ENCODE measurements at regions not wholly inside any gene's neighbourhood (a gene's known extent, or its start where the extent isn't known, plus 50 kb on each side); places are given as distances from the start of the nearest gene placed in this dataset.

- no peak overlapping the region for H3K4me3 ChIP-seq
- POLR2A ChIA-PET = no interaction called here
- CTCF ChIA-PET = no interaction called here
- no peak for ATAC-seq
- H3K4me1 ChIP-seq (ENCODE audit: control insufficient read depth, insufficient read depth, low read length) = no peaks in the 10 kb centered on the region
- no peak overlapping the region for H3K27ac ChIP-seq (ENCODE audit: control insufficient read depth, insufficient read depth)
- RAD21 ChIA-PET (ENCODE audit: unreplicated experiment) = no interaction called here
- H3K79me2 ChIP-seq (ENCODE audit: control insufficient read depth, insufficient read depth, low read length) = no peaks in the 10 kb centered on the region
- no peak overlapping the region for H3K4me2 ChIP-seq (ENCODE audit: control insufficient read depth, insufficient read depth)
- no peak for DNase-seq (ENCODE audit: low read depth, low spot score)
- H3K9me3 ChIP-seq (replicated peaks; ENCODE audit: control insufficient read depth, insufficient read depth, low read length) = no peaks in the 10 kb centered on the region
- no peaks in the 10 kb centered on the region for H3K36me3 ChIP-seq (ENCODE audit: control insufficient read depth in 2 of 2, insufficient read depth in 2 of 2, low read length in 1 of 2)
- SMC1A ChIA-PET (ENCODE audit: uncharacterized antibody, unreplicated experiment) = no interaction called here
- 12% methylated on average over 8 of the region's 8 CpGs for WGBS (ENCODE audit: insufficient coverage, insufficient replicate concordance, low lambda C conversion rate, missing lambda C conversion rate)
- H4K20me1 ChIP-seq (ENCODE audit: control insufficient read depth, insufficient read depth) = no peaks in the 10 kb centered on the region
- BruUV-seq (replicated peaks) = no TSS peak
- no peak for FAIRE-seq
- intact Hi-C loops (cut with micrococcal nuclease; ENCODE audit: unreplicated experiment) (no loop called here), in situ Hi-C loops (cut with MboI) (no loop called here)
- H2AFZ ChIP-seq (ENCODE audit: control insufficient read depth, low read depth, low read length) = no peak overlapping the region
- H3K27me3 ChIP-seq (replicated peaks in 1 of 2; ENCODE audit: control insufficient read depth in 2 of 2, insufficient read depth in 2 of 2, low read length in 1 of 2) = no peaks in the 10 kb centered on the region
- H3K9ac ChIP-seq (ENCODE audit: control insufficient read depth, insufficient read depth, low read length) = no peak overlapping the region
- TF ChIP-seq, protein P1, sequence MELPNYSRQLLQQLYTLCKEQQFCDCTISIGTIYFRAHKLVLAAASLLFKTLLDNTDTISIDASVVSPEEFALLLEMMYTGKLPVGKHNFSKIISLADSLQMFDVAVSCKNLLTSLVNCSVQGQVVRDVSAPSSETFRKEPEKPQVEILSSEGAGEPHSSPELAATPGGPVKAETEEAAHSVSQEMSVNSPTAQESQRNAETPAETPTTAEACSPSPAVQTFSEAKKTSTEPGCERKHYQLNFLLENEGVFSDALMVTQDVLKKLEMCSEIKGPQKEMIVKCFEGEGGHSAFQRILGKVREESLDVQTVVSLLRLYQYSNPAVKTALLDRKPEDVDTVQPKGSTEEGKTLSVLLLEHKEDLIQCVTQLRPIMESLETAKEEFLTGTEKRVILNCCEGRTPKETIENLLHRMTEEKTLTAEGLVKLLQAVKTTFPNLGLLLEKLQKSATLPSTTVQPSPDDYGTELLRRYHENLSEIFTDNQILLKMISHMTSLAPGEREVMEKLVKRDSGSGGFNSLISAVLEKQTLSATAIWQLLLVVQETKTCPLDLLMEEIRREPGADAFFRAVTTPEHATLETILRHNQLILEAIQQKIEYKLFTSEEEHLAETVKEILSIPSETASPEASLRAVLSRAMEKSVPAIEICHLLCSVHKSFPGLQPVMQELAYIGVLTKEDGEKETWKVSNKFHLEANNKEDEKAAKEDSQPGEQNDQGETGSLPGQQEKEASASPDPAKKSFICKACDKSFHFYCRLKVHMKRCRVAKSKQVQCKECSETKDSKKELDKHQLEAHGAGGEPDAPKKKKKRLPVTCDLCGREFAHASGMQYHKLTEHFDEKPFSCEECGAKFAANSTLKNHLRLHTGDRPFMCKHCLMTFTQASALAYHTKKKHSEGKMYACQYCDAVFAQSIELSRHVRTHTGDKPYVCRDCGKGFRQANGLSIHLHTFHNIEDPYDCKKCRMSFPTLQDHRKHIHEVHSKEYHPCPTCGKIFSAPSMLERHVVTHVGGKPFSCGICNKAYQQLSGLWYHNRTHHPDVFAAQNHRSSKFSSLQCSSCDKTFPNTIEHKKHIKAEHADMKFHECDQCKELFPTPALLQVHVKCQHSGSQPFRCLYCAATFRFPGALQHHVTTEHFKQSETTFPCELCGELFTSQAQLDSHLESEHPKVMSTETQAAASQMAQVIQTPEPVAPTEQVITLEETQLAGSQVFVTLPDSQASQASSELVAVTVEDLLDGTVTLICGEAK (IDR thresholded peaks at IDR 0.05; ENCODE audit: borderline replicate concordance) = no peak
- no peak for TF ChIP-seq SREBF2 (IDR thresholded peaks at IDR 0.05; ENCODE audit: low read length)
- TF ChIP-seq RELB (IDR thresholded peaks at IDR 0.05; ENCODE audit: low read depth) = no peak
- no peak for TF ChIP-seq TCF7 (IDR thresholded peaks at IDR 0.05; ENCODE audit: borderline replicate concordance)
- no peak for TF ChIP-seq POU2F2 (IDR thresholded peaks at IDR 0.05; ENCODE audit: borderline replicate concordance, low read depth, low read length)
- no peak for TF ChIP-seq FOXM1 (IDR thresholded peaks at IDR 0.05; ENCODE audit: low read depth, low read length)
- no peak for TF ChIP-seq IKZF1 (conservative IDR thresholded peaks at IDR 0.05)
- TF ChIP-seq, protein P2, sequence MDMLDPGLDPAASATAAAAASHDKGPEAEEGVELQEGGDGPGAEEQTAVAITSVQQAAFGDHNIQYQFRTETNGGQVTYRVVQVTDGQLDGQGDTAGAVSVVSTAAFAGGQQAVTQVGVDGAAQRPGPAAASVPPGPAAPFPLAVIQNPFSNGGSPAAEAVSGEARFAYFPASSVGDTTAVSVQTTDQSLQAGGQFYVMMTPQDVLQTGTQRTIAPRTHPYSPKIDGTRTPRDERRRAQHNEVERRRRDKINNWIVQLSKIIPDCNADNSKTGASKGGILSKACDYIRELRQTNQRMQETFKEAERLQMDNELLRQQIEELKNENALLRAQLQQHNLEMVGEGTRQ (IDR thresholded peaks at IDR 0.05; ENCODE audit: borderline replicate concordance, low read depth, low read length) = no peak
- TF ChIP-seq, protein P3, sequence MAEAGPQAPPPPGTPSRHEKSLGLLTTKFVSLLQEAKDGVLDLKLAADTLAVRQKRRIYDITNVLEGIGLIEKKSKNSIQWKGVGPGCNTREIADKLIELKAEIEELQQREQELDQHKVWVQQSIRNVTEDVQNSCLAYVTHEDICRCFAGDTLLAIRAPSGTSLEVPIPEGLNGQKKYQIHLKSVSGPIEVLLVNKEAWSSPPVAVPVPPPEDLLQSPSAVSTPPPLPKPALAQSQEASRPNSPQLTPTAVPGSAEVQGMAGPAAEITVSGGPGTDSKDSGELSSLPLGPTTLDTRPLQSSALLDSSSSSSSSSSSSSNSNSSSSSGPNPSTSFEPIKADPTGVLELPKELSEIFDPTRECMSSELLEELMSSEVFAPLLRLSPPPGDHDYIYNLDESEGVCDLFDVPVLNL (IDR thresholded peaks at IDR 0.05; ENCODE audit: low read depth, low read length) = no peak
- TF ChIP-seq GABPA (IDR thresholded peaks at IDR 0.05; ENCODE audit: low read depth) = no peak
- no peak for TF ChIP-seq ZSCAN29 (IDR thresholded peaks at IDR 0.05)
- no peak for TF ChIP-seq REST (IDR thresholded peaks at IDR 0.05; ENCODE audit: low read depth, low read length)
- no peak for TF ChIP-seq DPF2 (IDR thresholded peaks at IDR 0.05)
- TF ChIP-seq NR2F1 (conservative IDR thresholded peaks at IDR 0.05) = no peak
Measured at GRCh38 chr1:30194741-30195423, 528.5 kb downstream of the MATN1 start.
